ENCODE measurements at regions not wholly inside any gene's neighbourhood (a gene's known extent, or its start where the extent isn't known, plus 50 kb on each side); places are given as distances from the start of the nearest gene placed in this dataset.

GRCh38 chr18:39058386-39059000 lies 1492.9 kb upstream of the CELF4 start:
- TF ChIP-seq EZH2 (IDR thresholded peaks at IDR 0.05; ENCODE audit: borderline replicate concordance, low read length) (no peak), CTCF (conservative IDR thresholded peaks at IDR 0.05 in 1 of 2, IDR thresholded peaks at IDR 0.05 in 1 of 2; ENCODE audit: extremely low read depth in 1 of 2, insufficient read depth in 1 of 2, low read depth in 1 of 2, low read length in 2 of 2) (no peak)
